ENCODE measurements at regions not wholly inside any gene's neighbourhood (a gene's known extent, or its start where the extent isn't known, plus 50 kb on each side); places are given as distances from the start of the nearest gene placed in this dataset.

DNA sequence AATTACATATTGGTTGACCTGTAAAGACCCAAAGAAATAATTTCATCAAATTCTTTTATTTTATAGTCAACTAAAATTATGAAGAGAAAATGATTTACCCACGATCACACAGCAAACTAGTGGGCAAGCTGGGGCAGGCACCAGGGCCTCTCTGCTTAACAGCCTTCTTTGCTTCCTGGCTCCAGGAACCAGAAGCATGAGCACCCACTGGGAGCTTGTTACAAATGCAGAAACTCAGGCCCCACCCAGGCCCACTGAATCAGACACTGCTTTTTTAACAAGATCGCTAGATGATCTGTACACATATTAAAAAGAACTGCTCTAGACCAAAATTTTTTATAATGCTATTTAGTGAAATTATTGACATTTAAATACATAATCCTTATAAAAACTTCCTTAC is 95.0 kb downstream of the GEMIN8 start:
- 87% methylated on average over 2 of the region's 2 CpGs for WGBS (ENCODE audit: low lambda C conversion rate, missing lambda C conversion rate)
- H3K27ac ChIP-seq: no peak overlapping the region
- no peaks in the 10 kb centered on the region for H3K9me3 ChIP-seq (ENCODE audit: low read depth)
- H3K4me1 ChIP-seq (ENCODE audit: insufficient read depth): no peaks in the 10 kb centered on the region
- H3K4me2 ChIP-seq: no peak overlapping the region
- H3K36me3 ChIP-seq (replicated peaks; ENCODE audit: insufficient read depth, low read depth): no peaks in the 10 kb centered on the region
- H2AFZ ChIP-seq: no peak overlapping the region
- no peaks in the 10 kb centered on the region for H3K27me3 ChIP-seq
- H4K20me1 ChIP-seq (ENCODE audit: insufficient read depth, poor library complexity, severe bottlenecking): no peaks in the 10 kb centered on the region
- DNase-seq (ENCODE audit: low spot score): no peak
- TF ChIP-seq, protein P1, sequence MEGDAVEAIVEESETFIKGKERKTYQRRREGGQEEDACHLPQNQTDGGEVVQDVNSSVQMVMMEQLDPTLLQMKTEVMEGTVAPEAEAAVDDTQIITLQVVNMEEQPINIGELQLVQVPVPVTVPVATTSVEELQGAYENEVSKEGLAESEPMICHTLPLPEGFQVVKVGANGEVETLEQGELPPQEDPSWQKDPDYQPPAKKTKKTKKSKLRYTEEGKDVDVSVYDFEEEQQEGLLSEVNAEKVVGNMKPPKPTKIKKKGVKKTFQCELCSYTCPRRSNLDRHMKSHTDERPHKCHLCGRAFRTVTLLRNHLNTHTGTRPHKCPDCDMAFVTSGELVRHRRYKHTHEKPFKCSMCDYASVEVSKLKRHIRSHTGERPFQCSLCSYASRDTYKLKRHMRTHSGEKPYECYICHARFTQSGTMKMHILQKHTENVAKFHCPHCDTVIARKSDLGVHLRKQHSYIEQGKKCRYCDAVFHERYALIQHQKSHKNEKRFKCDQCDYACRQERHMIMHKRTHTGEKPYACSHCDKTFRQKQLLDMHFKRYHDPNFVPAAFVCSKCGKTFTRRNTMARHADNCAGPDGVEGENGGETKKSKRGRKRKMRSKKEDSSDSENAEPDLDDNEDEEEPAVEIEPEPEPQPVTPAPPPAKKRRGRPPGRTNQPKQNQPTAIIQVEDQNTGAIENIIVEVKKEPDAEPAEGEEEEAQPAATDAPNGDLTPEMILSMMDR (IDR thresholded peaks at IDR 0.05; ENCODE audit: poor library complexity): no peak
- TF ChIP-seq EZH2 (IDR thresholded peaks at IDR 0.05; ENCODE audit: borderline replicate concordance) (no peak), EZH2phosphoT487 (IDR thresholded peaks at IDR 0.05; ENCODE audit: low read depth, severe bottlenecking, unreplicated experiment) (no peak)
- no peak overlapping the region for H3K4me3 ChIP-seq
- no peaks in the 10 kb centered on the region for H3K9me2 ChIP-seq (replicated peaks; ENCODE audit: insufficient read depth)
- no peaks in the 10 kb centered on the region for H3K79me2 ChIP-seq

DNA sequence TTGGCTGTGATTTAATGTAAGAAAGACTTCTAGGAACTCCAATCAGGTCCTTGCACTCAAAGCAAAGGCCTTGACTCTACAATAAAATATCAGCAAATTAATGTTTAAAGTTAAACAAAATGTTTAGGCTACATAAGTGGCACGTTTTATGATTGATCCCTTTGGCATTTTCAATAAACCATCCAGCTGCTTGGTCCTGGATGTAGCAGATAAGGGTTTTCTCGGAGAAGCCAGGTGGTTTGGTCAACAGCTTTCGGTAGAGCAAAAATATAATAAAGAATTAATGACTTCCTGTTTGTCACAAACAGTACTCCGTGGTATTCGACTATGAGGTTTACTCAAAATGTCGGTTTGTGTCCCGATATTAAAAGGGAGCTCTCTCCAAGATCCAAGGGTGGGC is 95.8 kb downstream of the GEMIN8 start:
- no peaks in the 10 kb centered on the region for H3K9me3 ChIP-seq (ENCODE audit: low read depth)
- no peaks in the 10 kb centered on the region for H3K4me1 ChIP-seq (ENCODE audit: insufficient read depth)
- no peak overlapping the region for H2AFZ ChIP-seq
- H3K27ac ChIP-seq: no peak overlapping the region
- no peak overlapping the region for H3K4me3 ChIP-seq
- no peaks in the 10 kb centered on the region for H3K9me2 ChIP-seq (replicated peaks; ENCODE audit: insufficient read depth)
- no peaks in the 10 kb centered on the region for H3K27me3 ChIP-seq
- TF ChIP-seq EZH2 (IDR thresholded peaks at IDR 0.05; ENCODE audit: borderline replicate concordance) (no peak), EZH2phosphoT487 (IDR thresholded peaks at IDR 0.05; ENCODE audit: low read depth, severe bottlenecking, unreplicated experiment) (no peak)
- TF ChIP-seq, protein P1 (IDR thresholded peaks at IDR 0.05; ENCODE audit: poor library complexity): no peak
- H3K4me2 ChIP-seq: no peak overlapping the region
- WGBS (ENCODE audit: low lambda C conversion rate, missing lambda C conversion rate): 63% methylated on average over 7 of the region's 7 CpGs
- no peaks in the 10 kb centered on the region for H4K20me1 ChIP-seq (ENCODE audit: insufficient read depth, poor library complexity, severe bottlenecking)
- no peaks in the 10 kb centered on the region for H3K79me2 ChIP-seq
- no peaks in the 10 kb centered on the region for H3K36me3 ChIP-seq (replicated peaks; ENCODE audit: insufficient read depth, low read depth)
- DNase-seq (ENCODE audit: low spot score): no peak

DNA sequence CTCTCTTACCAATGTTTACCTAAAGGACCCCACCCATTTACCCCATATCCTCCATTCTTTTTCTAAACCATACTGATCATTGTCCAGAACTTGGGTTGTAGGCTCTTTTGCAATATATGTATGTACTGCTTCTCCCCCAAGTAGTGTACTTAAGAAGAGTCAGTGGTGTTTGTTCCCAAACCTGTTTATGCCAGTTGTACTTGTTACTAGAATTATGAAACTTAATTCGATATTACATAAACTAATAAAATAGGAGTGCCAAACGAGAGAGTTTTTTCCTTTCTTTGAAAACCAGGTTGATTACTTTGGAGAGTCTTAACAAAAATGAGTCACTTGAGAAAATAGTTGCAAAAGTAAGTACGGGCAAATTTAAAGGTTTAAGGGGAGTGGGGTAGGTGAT is 96.3 kb downstream of the GEMIN8 start:
- no peak overlapping the region for H2AFZ ChIP-seq
- 66% methylated on average over 3 of the region's 3 CpGs for WGBS (ENCODE audit: low lambda C conversion rate, missing lambda C conversion rate)

More for the DNA sequence above, 96.3 kb downstream of the GEMIN8 start:
- no peak for DNase-seq (ENCODE audit: low spot score)
- no peaks in the 10 kb centered on the region for H3K4me1 ChIP-seq (ENCODE audit: insufficient read depth)
- no peak overlapping the region for H3K4me2 ChIP-seq
- no peaks in the 10 kb centered on the region for H3K27me3 ChIP-seq
- H3K4me3 ChIP-seq: no peak overlapping the region
- no peaks in the 10 kb centered on the region for H3K79me2 ChIP-seq
- no peaks in the 10 kb centered on the region for H3K36me3 ChIP-seq (replicated peaks; ENCODE audit: insufficient read depth, low read depth)
- no peak overlapping the region for H3K27ac ChIP-seq
- no peaks in the 10 kb centered on the region for H4K20me1 ChIP-seq (ENCODE audit: insufficient read depth, poor library complexity, severe bottlenecking)
- no peaks in the 10 kb centered on the region for H3K9me2 ChIP-seq (replicated peaks; ENCODE audit: insufficient read depth)
- TF ChIP-seq EZH2phosphoT487 (IDR thresholded peaks at IDR 0.05; ENCODE audit: low read depth, severe bottlenecking, unreplicated experiment): no peak
- TF ChIP-seq, protein P1 (IDR thresholded peaks at IDR 0.05; ENCODE audit: poor library complexity): no peak
- no peak for TF ChIP-seq EZH2 (IDR thresholded peaks at IDR 0.05; ENCODE audit: borderline replicate concordance)
- no peaks in the 10 kb centered on the region for H3K9me3 ChIP-seq (ENCODE audit: low read depth)

Data from hepatocyte (in vitro differentiated cells).